Spleen (tissue), 7 donors: ENCODE measurements at regions not wholly inside any gene's neighbourhood (a gene's known extent, or its start where the extent isn't known, plus 50 kb on each side); places are given as distances from the start of the nearest gene placed in this dataset.

Experiments used
- POLR2A ChIP-seq, 3 donors: fragments of 450-650 bp; IDR thresholded peaks; one replicate each; pipeline ENCODE4 v1.5.1; 2017; ENCODE audit warnings: antibody characterized with exemption in 3 of 3, mild to moderate bottlenecking in 1 of 3
- POLR2AphosphoS5 ChIP-seq, 3 donors: sonication (generic); formaldehyde crosslinking; IDR thresholded peaks; one replicate each; pipeline ENCODE4 v1.5.1; 2017; ENCODE audit warnings: antibody characterized with exemption in 3 of 3
- TF ChIP-seq, protein P1 (sequence below), 11 experiments: fragments of 200-600 bp in 7 of 11; fragments of 450-650 bp in 4 of 11; sonication (generic) in 4 of 11; IDR thresholded peaks in 8 of 11; conservative IDR thresholded peaks in 3 of 11; 1 replicate in 7 of 11; 2 replicates in 4 of 11; pipeline versions ENCODE4 v1.4.0 to v1.8.0; 2016 to 2021; ENCODE audit warnings: antibody characterized with exemption in 11 of 11, inconsistent platforms in 4 of 11, mild to moderate bottlenecking in 1 of 11
- donor health status: DM: no; HTN: no; CAD: no; lungs with moderate emphysema.
- donor health status: DM: no; HTN: no; CAD: no.
- donor health status: DM: no; HTN: no; CAD: no.

DNA sequence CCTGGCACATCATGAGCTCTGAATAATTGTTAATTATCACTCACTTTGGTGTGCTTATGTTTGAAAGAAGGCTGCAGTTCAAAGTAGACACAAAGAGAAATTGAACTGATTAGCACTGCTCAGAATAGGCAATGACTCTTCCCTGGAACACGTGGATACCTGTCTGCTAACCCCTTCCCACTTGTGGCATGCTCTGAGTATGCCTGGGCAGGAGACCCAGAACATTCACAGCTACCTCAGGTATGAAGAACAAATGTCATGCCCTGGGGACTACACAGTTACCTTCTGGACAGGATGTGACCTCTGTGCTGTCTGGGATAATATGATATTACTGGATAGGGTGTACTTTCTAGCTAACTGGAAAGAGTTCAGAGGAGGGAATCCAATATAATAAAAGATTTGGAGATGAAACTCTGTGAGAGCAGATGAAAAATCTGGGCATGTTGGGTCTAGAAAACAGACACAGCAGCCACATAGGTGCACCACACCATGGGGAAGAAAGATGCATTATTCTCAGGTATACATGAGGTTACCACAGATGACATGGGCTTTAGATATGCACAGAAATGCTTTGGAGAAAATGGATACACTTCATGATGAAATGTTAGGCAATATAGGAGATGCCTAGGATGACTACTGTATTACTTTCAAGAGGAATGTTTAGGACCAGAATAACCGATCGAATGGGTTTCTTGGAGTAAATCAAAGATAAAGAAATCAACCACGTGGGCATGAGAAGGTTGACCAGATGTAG, 324.2 kb upstream of the PREP start:
- TF ChIP-seq, protein P1, sequence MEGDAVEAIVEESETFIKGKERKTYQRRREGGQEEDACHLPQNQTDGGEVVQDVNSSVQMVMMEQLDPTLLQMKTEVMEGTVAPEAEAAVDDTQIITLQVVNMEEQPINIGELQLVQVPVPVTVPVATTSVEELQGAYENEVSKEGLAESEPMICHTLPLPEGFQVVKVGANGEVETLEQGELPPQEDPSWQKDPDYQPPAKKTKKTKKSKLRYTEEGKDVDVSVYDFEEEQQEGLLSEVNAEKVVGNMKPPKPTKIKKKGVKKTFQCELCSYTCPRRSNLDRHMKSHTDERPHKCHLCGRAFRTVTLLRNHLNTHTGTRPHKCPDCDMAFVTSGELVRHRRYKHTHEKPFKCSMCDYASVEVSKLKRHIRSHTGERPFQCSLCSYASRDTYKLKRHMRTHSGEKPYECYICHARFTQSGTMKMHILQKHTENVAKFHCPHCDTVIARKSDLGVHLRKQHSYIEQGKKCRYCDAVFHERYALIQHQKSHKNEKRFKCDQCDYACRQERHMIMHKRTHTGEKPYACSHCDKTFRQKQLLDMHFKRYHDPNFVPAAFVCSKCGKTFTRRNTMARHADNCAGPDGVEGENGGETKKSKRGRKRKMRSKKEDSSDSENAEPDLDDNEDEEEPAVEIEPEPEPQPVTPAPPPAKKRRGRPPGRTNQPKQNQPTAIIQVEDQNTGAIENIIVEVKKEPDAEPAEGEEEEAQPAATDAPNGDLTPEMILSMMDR (IDR thresholded peaks at IDR 0.05 in 8 of 11, conservative IDR thresholded peaks at IDR 0.05 in 3 of 11), result no peak
- TF ChIP-seq POLR2A (IDR thresholded peaks at IDR 0.05) (no peak), POLR2AphosphoS5 (IDR thresholded peaks at IDR 0.05) (no peak)
